Neural progenitor cell (in vitro differentiated cells): ENCODE measurements at regions not wholly inside any gene's neighbourhood (a gene's known extent, or its start where the extent isn't known, plus 50 kb on each side); places are given as distances from the start of the nearest gene placed in this dataset.

Experiments used
- EZH2 ChIP-seq: fragments of 200-600 bp; sonication (generic); IDR thresholded peaks from 2 replicates; pipeline ENCODE4 v1.6.1; 2017; ENCODE audit warnings: antibody characterized with exemption, mild to moderate bottlenecking, moderate library complexity
- TF ChIP-seq, protein P1 (sequence below): fragments of 200-600 bp; sonication (generic); IDR thresholded peaks from 2 replicates; pipeline ENCODE4 v1.5.1; 2017; ENCODE audit warnings: antibody characterized with exemption, mild to moderate bottlenecking

DNA sequence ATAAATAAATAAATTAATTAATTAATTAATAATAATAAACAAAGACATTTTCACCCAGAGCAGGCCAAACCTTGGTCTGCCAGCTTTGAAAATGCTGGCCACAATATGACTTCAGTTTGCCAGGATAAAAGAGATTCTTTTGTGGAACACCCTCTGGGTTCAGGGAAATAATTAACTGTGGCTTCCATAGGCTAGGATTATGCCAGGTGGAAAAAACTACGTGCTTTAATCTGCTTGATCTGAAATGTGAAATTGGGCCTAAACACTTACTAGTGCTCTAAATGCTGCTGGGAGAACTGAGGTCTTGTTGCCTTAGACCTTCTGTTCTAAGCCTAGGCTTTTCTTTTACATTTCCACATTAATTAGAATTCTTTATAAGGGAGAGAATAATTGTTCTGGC, 650.0 kb downstream of the DIAPH3 start:
- no peak for TF ChIP-seq EZH2
- TF ChIP-seq, protein P1, sequence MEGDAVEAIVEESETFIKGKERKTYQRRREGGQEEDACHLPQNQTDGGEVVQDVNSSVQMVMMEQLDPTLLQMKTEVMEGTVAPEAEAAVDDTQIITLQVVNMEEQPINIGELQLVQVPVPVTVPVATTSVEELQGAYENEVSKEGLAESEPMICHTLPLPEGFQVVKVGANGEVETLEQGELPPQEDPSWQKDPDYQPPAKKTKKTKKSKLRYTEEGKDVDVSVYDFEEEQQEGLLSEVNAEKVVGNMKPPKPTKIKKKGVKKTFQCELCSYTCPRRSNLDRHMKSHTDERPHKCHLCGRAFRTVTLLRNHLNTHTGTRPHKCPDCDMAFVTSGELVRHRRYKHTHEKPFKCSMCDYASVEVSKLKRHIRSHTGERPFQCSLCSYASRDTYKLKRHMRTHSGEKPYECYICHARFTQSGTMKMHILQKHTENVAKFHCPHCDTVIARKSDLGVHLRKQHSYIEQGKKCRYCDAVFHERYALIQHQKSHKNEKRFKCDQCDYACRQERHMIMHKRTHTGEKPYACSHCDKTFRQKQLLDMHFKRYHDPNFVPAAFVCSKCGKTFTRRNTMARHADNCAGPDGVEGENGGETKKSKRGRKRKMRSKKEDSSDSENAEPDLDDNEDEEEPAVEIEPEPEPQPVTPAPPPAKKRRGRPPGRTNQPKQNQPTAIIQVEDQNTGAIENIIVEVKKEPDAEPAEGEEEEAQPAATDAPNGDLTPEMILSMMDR = no peak
